ENCODE measurements at regions not wholly inside any gene's neighbourhood (a gene's known extent, or its start where the extent isn't known, plus 50 kb on each side); places are given as distances from the start of the nearest gene placed in this dataset.

DNA sequence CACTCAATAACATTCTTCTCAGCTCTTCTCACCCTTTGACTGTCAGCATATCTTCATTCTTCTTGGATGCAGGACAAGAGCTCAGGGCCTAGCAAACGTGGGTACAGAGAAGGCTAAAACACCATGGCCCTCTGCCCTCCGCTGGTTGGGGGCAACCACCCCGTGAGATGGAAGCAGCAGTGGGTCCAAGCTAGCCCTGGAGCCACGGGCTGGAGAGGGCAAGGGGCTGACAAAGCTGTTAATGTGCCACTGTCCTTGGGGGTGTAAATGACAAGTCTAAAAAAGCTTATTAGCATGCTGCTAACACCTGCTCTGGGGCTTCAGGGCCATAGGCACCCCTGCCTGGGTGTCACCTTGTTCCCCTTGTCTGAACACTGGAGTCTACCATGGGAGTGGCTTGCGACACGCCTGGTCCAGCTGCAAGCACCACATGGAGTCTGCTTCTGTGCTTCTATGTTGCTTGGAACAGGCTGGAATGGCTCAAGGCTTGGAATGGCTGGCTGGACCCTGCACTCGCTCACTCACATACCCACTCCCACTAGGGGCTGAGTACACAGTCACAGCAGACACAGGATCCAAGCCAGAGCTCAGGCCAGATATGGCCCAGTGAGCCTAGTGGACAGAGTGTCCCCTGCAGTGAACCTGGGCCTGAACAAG is 246.0 kb downstream of the PCDH10 start:
- Histone ChIP-seq H3K79me2 (ENCODE audit: insufficient read depth) (no peaks in the 10 kb centered on the region), H3K27me3 (replicated peaks; ENCODE audit: insufficient read depth) (no peaks in the 10 kb centered on the region), H2AFZ (no peak overlapping the region), H3K9me3 (ENCODE audit: low read depth) (no peaks in the 10 kb centered on the region), H3K9ac (no peak overlapping the region), H3K4me3 (no peak overlapping the region), H3K36me3 (ENCODE audit: low read depth) (no peaks in the 10 kb centered on the region), H3F3A (ENCODE audit: insufficient read depth) (no peaks in the 10 kb centered on the region), H4K20me1 (ENCODE audit: insufficient read depth) (no peaks in the 10 kb centered on the region), H3K4me2 (ENCODE audit: unreplicated experiment) (no peak overlapping the region), H3K9me2 (ENCODE audit: insufficient read depth) (no peaks in the 10 kb centered on the region), H3K4me1 (ENCODE audit: insufficient read depth) (no peaks in the 10 kb centered on the region), H3K27ac (no peak overlapping the region)
- in situ Hi-C loops (cut with MboI) = no loop called here
- no peak for DNase-seq
- 20 to 26% methylated on average over 7 of the region's 7 CpGs for WGBS, 2 experiments (ENCODE audit: low coverage in 1 of 2, low lambda C conversion rate in 2 of 2, missing lambda C conversion rate in 2 of 2)
- TF ChIP-seq EZH2phosphoT487 (IDR thresholded peaks at IDR 0.05; ENCODE audit: insufficient read depth, low read depth) = no peak
- no peak for TF ChIP-seq EZH2 (IDR thresholded peaks at IDR 0.05; ENCODE audit: insufficient read depth, poor library complexity, severe bottlenecking)

DNA sequence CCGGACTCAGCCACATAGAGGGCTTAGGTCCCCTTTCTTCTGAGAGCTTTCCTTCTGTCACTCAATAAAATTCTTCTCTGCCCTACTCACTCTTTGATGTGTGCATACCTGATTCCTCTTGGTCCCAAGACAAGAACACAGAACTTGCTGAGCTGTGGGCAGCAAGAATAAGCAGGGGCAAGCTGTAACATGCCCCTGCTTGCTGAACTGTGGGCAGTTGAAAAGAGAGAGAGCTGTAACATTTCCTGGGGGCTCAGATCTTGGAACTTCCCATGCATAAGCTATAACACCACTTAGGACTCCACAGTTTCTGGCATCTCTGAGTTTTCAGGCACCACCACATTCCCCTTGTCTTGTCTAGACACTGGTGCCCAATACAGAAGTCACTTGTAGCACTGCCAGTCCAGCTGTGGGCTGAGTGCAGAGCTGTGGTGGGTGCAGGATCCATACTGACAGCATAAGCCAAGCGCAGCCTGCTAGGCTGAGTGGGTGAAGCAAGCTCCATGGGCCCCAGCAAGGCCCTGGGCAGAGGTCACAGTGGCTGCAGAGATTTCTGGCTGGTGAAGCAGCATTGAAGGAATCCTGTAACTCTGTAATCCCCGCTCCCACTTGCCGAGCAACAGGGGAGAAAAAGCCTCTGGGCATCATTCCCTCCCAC is 241.2 kb downstream of the PCDH10 start:
- H3K9me3 ChIP-seq (ENCODE audit: low read depth) = no peaks in the 10 kb centered on the region
- DNase-seq = no peak
- no peaks in the 10 kb centered on the region for H3K36me3 ChIP-seq (ENCODE audit: low read depth)
- H3K27me3 ChIP-seq (replicated peaks; ENCODE audit: insufficient read depth) = no peaks in the 10 kb centered on the region
- no peak overlapping the region for H3K9ac ChIP-seq
- H3F3A ChIP-seq (ENCODE audit: insufficient read depth) = no peaks in the 10 kb centered on the region
- in situ Hi-C loops (cut with MboI) = no loop called here
- no peaks in the 10 kb centered on the region for H3K79me2 ChIP-seq (ENCODE audit: insufficient read depth)
- H3K4me1 ChIP-seq (ENCODE audit: insufficient read depth) = no peaks in the 10 kb centered on the region
- H4K20me1 ChIP-seq (ENCODE audit: insufficient read depth) = no peaks in the 10 kb centered on the region
- TF ChIP-seq EZH2phosphoT487 (IDR thresholded peaks at IDR 0.05; ENCODE audit: insufficient read depth, low read depth) (no peak), EZH2 (IDR thresholded peaks at IDR 0.05; ENCODE audit: insufficient read depth, poor library complexity, severe bottlenecking) (no peak)
- no peaks in the 10 kb centered on the region for H3K9me2 ChIP-seq (ENCODE audit: insufficient read depth)
- H3K4me3 ChIP-seq = no peak overlapping the region
- H3K4me2 ChIP-seq (ENCODE audit: unreplicated experiment) = no peak overlapping the region
- no peak overlapping the region for H3K27ac ChIP-seq
- 15 to 19% methylated on average over 4 of the region's 4 CpGs for WGBS, 2 experiments (ENCODE audit: low coverage in 1 of 2, low lambda C conversion rate in 2 of 2, missing lambda C conversion rate in 2 of 2)
- H2AFZ ChIP-seq = no peak overlapping the region

DNA sequence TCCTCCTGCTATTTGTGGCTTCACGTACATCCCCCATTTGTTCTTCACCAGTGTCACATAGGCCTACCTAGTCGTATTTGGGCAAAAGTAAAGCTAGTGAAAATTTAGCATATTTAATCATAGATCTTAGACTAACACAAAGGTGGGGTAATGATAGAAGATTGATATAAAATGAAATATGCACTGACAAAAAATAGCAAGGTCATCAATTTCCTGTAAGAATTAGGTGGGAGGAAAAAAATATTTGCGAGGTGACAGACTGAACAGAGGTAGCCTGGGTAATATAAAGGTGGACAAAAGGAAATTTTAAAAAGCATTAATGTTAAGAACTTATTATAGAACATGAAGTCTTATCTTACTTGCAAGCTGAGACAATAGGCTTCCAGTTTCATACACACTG is 239.9 kb downstream of the PCDH10 start:
- in situ Hi-C loops (cut with MboI) = no loop called here
- Histone ChIP-seq H3K4me1 (ENCODE audit: insufficient read depth) (no peaks in the 10 kb centered on the region), H3K27me3 (replicated peaks; ENCODE audit: insufficient read depth) (no peaks in the 10 kb centered on the region), H3K4me3 (no peak overlapping the region), H3K9me2 (ENCODE audit: insufficient read depth) (no peaks in the 10 kb centered on the region), H3K9ac (no peak overlapping the region), H2AFZ (no peak overlapping the region), H3K4me2 (ENCODE audit: unreplicated experiment) (no peak overlapping the region), H3K79me2 (ENCODE audit: insufficient read depth) (no peaks in the 10 kb centered on the region), H3K36me3 (ENCODE audit: low read depth) (no peaks in the 10 kb centered on the region), H4K20me1 (ENCODE audit: insufficient read depth) (no peaks in the 10 kb centered on the region), H3K9me3 (ENCODE audit: low read depth) (no peaks in the 10 kb centered on the region), H3K27ac (no peak overlapping the region), H3F3A (ENCODE audit: insufficient read depth) (no peaks in the 10 kb centered on the region)
- TF ChIP-seq EZH2phosphoT487 (IDR thresholded peaks at IDR 0.05; ENCODE audit: insufficient read depth, low read depth) = no peak
- TF ChIP-seq EZH2 (IDR thresholded peaks at IDR 0.05; ENCODE audit: insufficient read depth, poor library complexity, severe bottlenecking) = no peak
- 13 to 18% methylated on average over 3 of the region's 3 CpGs for WGBS, 2 experiments (ENCODE audit: low coverage in 1 of 2, low lambda C conversion rate in 2 of 2, missing lambda C conversion rate in 2 of 2)
- DNase-seq = no peak

DNA sequence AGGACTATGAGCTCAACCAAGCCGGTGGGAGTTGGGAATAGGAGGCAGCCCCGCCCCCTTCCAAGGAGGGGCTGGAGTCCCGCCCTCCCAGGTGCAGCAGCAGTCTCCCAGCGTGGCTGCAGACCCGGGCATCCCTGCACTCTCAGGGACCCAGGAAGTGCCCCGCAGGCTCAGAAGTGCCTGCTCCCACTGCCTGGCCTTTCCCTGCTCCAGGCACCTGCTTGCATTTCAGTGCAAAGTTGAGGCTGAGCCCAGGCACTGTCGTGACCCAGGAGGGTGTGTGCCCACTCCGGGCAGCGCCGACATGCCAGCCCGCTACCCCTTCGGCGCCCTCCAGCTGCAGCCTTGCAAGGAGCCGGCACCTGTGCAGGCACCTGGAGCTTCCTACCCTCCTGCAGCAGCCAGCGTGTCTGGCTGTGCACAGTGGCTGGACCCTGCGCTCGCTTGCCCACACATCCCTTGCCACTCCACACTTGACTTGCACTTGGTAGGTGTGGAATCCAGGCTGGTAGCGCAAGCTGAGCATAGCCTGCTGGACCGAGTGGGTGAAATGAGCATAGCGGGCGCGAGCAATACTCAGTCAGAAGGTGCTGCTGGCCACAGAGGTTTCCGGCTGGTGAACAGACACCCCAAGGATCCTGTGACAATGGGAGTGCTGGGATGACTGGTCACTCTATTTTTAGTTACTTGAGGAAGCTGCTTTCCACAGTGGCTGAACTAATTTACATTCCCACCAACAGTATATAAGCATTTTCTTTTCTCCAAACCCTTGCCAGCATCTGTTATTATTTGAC is 236.3 kb downstream of the PCDH10 start:
- WGBS, 2 experiments (ENCODE audit: low coverage in 1 of 2, low lambda C conversion rate in 2 of 2, missing lambda C conversion rate in 2 of 2) = 50 to 61% methylated on average over 20 to 23 of the region's 23 CpGs
- no peak overlapping the region for H3K4me3 ChIP-seq
- no peak for DNase-seq

More for the DNA sequence above, 236.3 kb downstream of the PCDH10 start:
- in situ Hi-C loops (cut with MboI) = no loop called here
- no peaks in the 10 kb centered on the region for H3K4me1 ChIP-seq (ENCODE audit: insufficient read depth)
- no peaks in the 10 kb centered on the region for H3K36me3 ChIP-seq (ENCODE audit: low read depth)
- no peak overlapping the region for H3K9ac ChIP-seq
- H4K20me1 ChIP-seq (ENCODE audit: insufficient read depth) = no peaks in the 10 kb centered on the region
- no peak overlapping the region for H3K27ac ChIP-seq
- H3K79me2 ChIP-seq (ENCODE audit: insufficient read depth) = no peaks in the 10 kb centered on the region
- no peak for TF ChIP-seq EZH2 (IDR thresholded peaks at IDR 0.05; ENCODE audit: insufficient read depth, poor library complexity, severe bottlenecking)
- no peak for TF ChIP-seq EZH2phosphoT487 (IDR thresholded peaks at IDR 0.05; ENCODE audit: insufficient read depth, low read depth)
- no peak overlapping the region for H3K4me2 ChIP-seq (ENCODE audit: unreplicated experiment)
- H3K27me3 ChIP-seq (replicated peaks; ENCODE audit: insufficient read depth) = no peaks in the 10 kb centered on the region
- no peak overlapping the region for H2AFZ ChIP-seq
- H3K9me3 ChIP-seq (ENCODE audit: low read depth) = no peaks in the 10 kb centered on the region
- H3K9me2 ChIP-seq (ENCODE audit: insufficient read depth) = no peaks in the 10 kb centered on the region
- H3F3A ChIP-seq (ENCODE audit: insufficient read depth) = no peaks in the 10 kb centered on the region

Measured in GM23248 (cell line).